ENCODE measurements at regions not wholly inside any gene's neighbourhood (a gene's known extent, or its start where the extent isn't known, plus 50 kb on each side); places are given as distances from the start of the nearest gene placed in this dataset.

DNA sequence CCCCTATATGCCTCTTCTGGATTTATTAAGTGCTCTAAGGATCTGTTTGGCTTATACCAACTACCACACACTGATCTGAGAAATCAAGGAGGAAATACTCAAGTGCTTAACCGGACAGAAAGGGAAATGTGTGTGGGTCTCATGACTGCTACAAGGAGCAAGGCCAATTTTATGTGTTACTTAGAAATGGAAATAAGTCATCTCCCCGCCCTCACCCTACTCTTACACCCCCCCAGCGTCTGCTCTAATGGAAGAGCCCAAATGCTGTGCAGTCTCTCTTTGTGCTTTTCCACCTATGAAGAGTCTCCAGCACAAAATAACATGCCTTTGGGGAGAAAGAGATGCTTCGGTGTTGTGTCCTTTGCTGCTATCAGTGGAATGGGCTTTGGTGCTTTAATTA lies 428.8 kb upstream of the ARID1B start:
- CTCF ChIA-PET (ENCODE audit: unreplicated experiment), result no interaction called here
- TF ChIP-seq, protein P1, sequence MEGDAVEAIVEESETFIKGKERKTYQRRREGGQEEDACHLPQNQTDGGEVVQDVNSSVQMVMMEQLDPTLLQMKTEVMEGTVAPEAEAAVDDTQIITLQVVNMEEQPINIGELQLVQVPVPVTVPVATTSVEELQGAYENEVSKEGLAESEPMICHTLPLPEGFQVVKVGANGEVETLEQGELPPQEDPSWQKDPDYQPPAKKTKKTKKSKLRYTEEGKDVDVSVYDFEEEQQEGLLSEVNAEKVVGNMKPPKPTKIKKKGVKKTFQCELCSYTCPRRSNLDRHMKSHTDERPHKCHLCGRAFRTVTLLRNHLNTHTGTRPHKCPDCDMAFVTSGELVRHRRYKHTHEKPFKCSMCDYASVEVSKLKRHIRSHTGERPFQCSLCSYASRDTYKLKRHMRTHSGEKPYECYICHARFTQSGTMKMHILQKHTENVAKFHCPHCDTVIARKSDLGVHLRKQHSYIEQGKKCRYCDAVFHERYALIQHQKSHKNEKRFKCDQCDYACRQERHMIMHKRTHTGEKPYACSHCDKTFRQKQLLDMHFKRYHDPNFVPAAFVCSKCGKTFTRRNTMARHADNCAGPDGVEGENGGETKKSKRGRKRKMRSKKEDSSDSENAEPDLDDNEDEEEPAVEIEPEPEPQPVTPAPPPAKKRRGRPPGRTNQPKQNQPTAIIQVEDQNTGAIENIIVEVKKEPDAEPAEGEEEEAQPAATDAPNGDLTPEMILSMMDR (conservative IDR thresholded peaks at IDR 0.05; ENCODE audit: low read length), result no peak
- no peak for TF ChIP-seq EZH2phosphoT487 (IDR thresholded peaks at IDR 0.05; ENCODE audit: borderline replicate concordance, low read depth, low read length)
- no TSS peak for BruUV-seq (replicated peaks)
- Histone ChIP-seq H3K9me3 (ENCODE audit: low read length) (no peaks in the 10 kb centered on the region), H3K4me3 (ENCODE audit: low read depth, low read length, poor library complexity, severe bottlenecking) (no peak overlapping the region), H3K79me2 (ENCODE audit: insufficient read depth, low read depth, low read length) (no peaks in the 10 kb centered on the region), H3K4me2 (ENCODE audit: low read length) (no peak overlapping the region), H4K20me1 (ENCODE audit: insufficient read depth, low read length) (no peaks in the 10 kb centered on the region), H2AFZ (ENCODE audit: low read length) (no peak overlapping the region), H3K9me2 (ENCODE audit: insufficient read depth, low read length) (no peaks in the 10 kb centered on the region), H3K27ac (ENCODE audit: low read depth, low read length, poor library complexity, severe bottlenecking) (no peak overlapping the region), H3K4me1 (ENCODE audit: insufficient read depth, low read length, poor library complexity, severe bottlenecking) (no peaks in the 10 kb centered on the region), H3K36me3 (ENCODE audit: insufficient read depth, low read length) (no peaks in the 10 kb centered on the region; the same call in 1 of the 2 replicates)
- intact Hi-C loops (cut with micrococcal nuclease; ENCODE audit: unreplicated experiment), result no loop called here
- POLR2A ChIA-PET, result no interaction called here
- DNase-seq (ENCODE audit: low spot score), result no peak

DNA sequence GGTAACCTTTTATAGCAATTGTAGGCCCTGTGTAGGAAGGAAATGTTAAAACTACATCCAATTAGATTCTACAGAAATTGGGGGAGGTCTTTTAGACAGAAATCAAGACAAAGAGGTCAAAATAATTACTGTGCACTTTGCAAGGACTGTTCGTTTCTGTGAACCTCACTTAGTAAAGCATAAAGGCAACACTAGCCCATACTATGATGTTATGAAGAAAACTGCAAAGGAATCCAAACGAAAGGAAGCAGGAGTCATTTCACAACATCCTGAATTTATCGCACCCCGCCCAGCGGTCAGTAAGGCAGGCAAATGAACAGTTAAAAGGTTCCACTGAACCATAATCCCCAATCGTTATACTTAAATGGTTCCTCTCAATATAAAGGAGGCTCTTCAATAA lies 429.5 kb upstream of the ARID1B start:
- intact Hi-C loops (cut with micrococcal nuclease; ENCODE audit: unreplicated experiment), result no loop called here

DNA sequence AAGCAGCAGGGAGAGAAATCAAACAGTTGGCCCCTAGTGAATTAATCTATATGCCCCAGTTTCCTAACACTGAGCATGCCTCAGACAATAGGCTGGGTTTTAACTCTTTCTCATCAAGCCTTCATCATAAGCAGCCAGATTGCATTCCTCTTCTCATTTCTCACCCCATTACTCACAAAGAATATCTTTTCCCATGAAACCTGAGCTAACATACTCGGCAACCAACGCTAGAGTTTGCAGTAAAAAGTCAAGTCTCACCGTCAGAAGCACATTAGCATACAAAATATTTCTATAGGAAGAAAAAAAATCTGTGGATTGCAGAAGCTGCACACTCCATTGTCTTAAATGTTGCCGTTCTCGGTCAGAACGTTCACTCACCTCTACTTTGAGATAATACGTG lies 429.9 kb upstream of the ARID1B start:
- CTCF ChIA-PET (ENCODE audit: unreplicated experiment), result no interaction called here
- Histone ChIP-seq H4K20me1 (ENCODE audit: insufficient read depth, low read length) (no peaks in the 10 kb centered on the region), H3K9me3 (ENCODE audit: low read length) (no peaks in the 10 kb centered on the region), H3K79me2 (ENCODE audit: insufficient read depth, low read depth, low read length) (no peaks in the 10 kb centered on the region), H2AFZ (ENCODE audit: low read length) (no peak overlapping the region), H3K4me3 (ENCODE audit: low read depth, low read length, poor library complexity, severe bottlenecking) (no peak overlapping the region), H3K36me3 (ENCODE audit: insufficient read depth, low read length) (no peaks in the 10 kb centered on the region), H3K4me1 (ENCODE audit: insufficient read depth, low read length, poor library complexity, severe bottlenecking) (no peaks in the 10 kb centered on the region), H3K27ac (ENCODE audit: low read depth, low read length, poor library complexity, severe bottlenecking) (no peak overlapping the region), H3K9me2 (ENCODE audit: insufficient read depth, low read length) (no peaks in the 10 kb centered on the region), H3K4me2 (ENCODE audit: low read length) (no peak overlapping the region)
- TF ChIP-seq, protein P1 (conservative IDR thresholded peaks at IDR 0.05; ENCODE audit: low read length), result no peak
- TF ChIP-seq EZH2phosphoT487 (IDR thresholded peaks at IDR 0.05; ENCODE audit: borderline replicate concordance, low read depth, low read length), result no peak
- POLR2A ChIA-PET, result no interaction called here
- no TSS peak for BruUV-seq (replicated peaks)
- no peak for DNase-seq (ENCODE audit: low spot score)
- intact Hi-C loops (cut with micrococcal nuclease; ENCODE audit: unreplicated experiment), result no loop called here

More for the DNA sequence above, 429.5 kb upstream of the ARID1B start:
- Histone ChIP-seq H3K4me2 (ENCODE audit: low read length) (no peak overlapping the region), H3K36me3 (ENCODE audit: insufficient read depth, low read length) (no peaks in the 10 kb centered on the region), H3K9me2 (ENCODE audit: insufficient read depth, low read length) (no peaks in the 10 kb centered on the region), H2AFZ (ENCODE audit: low read length) (no peak overlapping the region), H4K20me1 (ENCODE audit: insufficient read depth, low read length) (no peaks in the 10 kb centered on the region), H3K27ac (ENCODE audit: low read depth, low read length, poor library complexity, severe bottlenecking) (no peak overlapping the region), H3K79me2 (ENCODE audit: insufficient read depth, low read depth, low read length) (no peaks in the 10 kb centered on the region), H3K4me3 (ENCODE audit: low read depth, low read length, poor library complexity, severe bottlenecking) (no peak overlapping the region), H3K9me3 (ENCODE audit: low read length) (no peaks in the 10 kb centered on the region), H3K4me1 (ENCODE audit: insufficient read depth, low read length, poor library complexity, severe bottlenecking) (no peaks in the 10 kb centered on the region)
- TF ChIP-seq, protein P1 (conservative IDR thresholded peaks at IDR 0.05; ENCODE audit: low read length), result no peak
- TF ChIP-seq EZH2phosphoT487 (IDR thresholded peaks at IDR 0.05; ENCODE audit: borderline replicate concordance, low read depth, low read length), result no peak
- ChIA-PET CTCF (ENCODE audit: unreplicated experiment) (no interaction called here), POLR2A (no interaction called here)
- no TSS peak for BruUV-seq (replicated peaks)
- no peak for DNase-seq (ENCODE audit: low spot score)

All from OCI-LY7 (cell line).